Left kidney (tissue), 1 donor: ENCODE measurements at regions not wholly inside any gene's neighbourhood (a gene's known extent, or its start where the extent isn't known, plus 50 kb on each side); places are given as distances from the start of the nearest gene placed in this dataset.

Experiments
- DNase-seq: peaks from one replicate; pipeline ENCODE4 v3.0.0-alpha.2; 2013

DNA sequence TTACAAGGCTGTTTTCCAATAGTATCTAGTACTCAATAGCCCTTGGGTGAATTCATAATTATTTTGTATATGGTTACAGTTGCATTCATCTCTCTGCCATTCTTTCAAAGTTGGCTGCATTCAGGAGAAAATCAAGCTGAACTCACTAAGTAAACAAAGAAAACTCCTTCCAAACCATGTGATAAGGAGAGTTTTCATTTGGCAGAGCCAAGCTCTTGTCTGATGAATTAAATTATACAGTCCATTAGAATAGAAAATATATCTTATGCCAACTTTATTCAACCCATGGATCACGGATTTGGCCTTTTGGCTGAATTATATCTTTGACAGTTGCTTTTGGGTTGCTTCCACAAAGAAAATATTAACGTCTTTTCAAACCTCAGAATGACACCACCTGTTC, 272.3 kb upstream of the ROBO1 start:
- DNase-seq, result no peak

- DNase-seq, result no peak
These were observed 268.4 kb upstream of the ROBO1 start for GRCh38 chr3:80036176-80036575.

DNA sequence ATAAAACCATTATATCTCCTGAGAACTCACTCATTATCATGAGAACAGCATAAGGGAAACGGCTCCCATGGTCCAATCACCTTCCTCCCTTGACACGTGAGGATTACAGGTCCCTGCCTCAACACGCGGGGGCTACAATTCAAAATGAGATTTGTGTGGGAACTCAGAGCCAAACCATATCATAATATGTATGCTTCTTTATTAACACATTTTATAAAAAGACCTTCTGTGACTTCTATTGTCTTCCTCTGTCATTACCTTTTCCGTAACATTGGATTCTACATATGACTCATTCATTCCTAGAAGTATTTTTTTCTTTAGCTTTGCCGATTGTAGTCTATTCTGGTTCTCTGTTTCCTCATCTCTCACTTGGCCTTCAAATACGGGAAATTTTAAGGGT, 267.2 kb upstream of the ROBO1 start:
- DNase-seq, result no peak

- DNase-seq, result no peak
These were observed 255.2 kb upstream of the ROBO1 start for GRCh38 chr3:80023010-80023409.

GRCh38 chr3:80018375-80018774, 250.6 kb upstream of the ROBO1 start:
- DNase-seq, result no peak

GRCh38 chr3:80017369-80017768, 249.6 kb upstream of the ROBO1 start:
- DNase-seq, result no peak

GRCh38 chr3:80014576-80014975, 246.8 kb upstream of the ROBO1 start:
- DNase-seq, result no peak

- DNase-seq, result no peak
These were observed 242.3 kb upstream of the ROBO1 start for GRCh38 chr3:80010021-80010571.

GRCh38 chr3:80007522-80007921, 239.7 kb upstream of the ROBO1 start:
- no peak for DNase-seq

DNA sequence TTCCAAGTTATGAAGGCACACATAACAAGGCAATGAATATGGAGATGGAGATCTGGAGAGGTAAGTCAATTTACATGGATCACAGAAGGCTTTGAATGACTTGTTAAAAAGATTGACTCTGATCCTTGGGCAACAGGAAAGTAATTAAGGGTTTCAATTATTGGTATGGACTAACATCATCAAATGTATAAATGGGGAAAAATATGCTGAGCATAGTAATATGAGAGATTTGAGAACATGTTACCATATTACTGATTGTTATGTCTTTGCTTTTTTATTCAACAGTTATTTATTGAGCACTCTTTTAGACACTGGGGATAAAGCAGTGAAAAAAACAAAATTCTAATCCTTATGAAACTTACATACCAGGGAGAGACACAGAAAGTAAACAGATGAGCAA, 238.5 kb upstream of the ROBO1 start:
- DNase-seq, result no peak

GRCh38 chr3:80000022-80000421, 232.2 kb upstream of the ROBO1 start:
- DNase-seq, result no peak

- no peak for DNase-seq
These were observed 226.6 kb upstream of the ROBO1 start for GRCh38 chr3:79994397-79994796.

- no peak for DNase-seq
These were observed 218.5 kb upstream of the ROBO1 start for GRCh38 chr3:79986338-79986737.

GRCh38 chr3:79985816-79986215, 218.0 kb upstream of the ROBO1 start:
- DNase-seq, result no peak

DNA sequence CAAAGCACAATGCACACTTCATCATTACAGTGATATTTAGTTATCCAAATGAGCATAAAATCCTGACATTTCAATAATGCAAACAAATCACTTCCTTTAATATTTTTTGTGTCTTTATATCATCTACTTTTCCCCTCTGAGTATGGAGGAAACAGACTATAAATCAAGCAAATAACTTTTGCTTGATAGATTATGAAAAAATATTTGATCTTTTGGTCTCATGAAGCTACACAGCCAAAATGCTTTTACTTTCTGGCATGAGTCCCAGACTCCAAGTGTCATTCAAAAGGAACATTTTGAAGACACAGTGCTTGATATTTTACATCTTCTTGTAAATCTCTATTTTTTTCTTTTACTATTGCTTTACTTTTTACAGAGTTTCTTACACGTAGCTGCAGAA, 215.3 kb upstream of the ROBO1 start:
- peak; percentile 11 for DNase-seq

DNA sequence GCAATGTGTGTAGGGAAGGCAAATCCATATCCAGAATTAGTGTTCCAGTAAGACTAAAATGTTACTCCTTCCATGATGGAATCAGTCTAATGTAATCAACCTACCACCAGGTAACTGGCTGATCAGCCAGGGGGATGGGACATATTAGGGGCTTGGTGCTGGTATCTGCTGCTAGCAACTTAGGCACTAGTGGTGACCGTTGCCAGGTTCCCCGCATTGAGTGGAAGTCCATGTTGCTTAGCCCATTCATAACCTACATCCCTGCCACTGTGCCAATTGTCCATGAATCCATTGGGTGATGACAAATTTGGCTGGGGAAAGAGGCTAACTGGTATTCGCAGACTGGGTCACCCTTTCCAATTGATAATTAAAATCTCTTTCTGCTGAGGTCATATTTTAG, 212.2 kb upstream of the ROBO1 start:
- DNase-seq, result no peak

GRCh38 chr3:79976466-79976865, 208.7 kb upstream of the ROBO1 start:
- DNase-seq, result no peak

DNA sequence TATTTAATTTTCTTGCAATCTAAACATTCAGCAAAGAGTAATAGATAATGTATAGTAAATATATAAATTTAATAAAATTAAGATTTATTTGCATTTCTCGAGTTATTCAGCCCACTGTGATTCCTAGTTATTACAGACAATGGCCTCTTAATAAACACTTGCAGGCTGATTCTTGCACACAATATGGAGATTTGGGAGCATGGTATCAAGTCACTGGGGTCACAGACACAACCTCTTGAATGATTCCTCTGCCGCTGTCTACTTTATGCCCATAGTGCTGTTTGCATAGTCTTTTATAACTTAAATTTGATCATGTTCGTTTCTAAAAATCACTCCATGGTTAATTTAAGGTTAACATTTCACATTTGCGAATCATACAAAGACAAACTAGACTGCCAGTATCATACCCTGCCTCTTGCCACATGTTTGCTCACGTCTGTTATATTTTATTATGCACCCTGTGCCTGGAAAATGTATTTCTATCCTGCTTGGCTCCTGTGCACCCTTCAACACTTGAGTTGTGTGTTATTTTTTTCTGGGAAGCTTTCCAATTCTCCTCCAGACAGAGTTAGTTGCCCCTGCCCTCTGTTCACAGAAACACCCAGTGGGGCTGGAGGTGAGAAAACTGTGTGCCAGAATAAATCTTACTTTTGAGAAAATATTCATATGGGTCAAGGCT, 206.3 kb upstream of the ROBO1 start:
- DNase-seq, result no peak

GRCh38 chr3:79973482-79973881, 205.7 kb upstream of the ROBO1 start:
- DNase-seq, result no peak

GRCh38 chr3:79968418-79968817, 200.6 kb upstream of the ROBO1 start:
- no peak for DNase-seq

- DNase-seq, result no peak
These were observed 192.8 kb upstream of the ROBO1 start for GRCh38 chr3:79960594-79960993.

GRCh38 chr3:79957066-79957465, 189.3 kb upstream of the ROBO1 start:
- no peak for DNase-seq

DNA sequence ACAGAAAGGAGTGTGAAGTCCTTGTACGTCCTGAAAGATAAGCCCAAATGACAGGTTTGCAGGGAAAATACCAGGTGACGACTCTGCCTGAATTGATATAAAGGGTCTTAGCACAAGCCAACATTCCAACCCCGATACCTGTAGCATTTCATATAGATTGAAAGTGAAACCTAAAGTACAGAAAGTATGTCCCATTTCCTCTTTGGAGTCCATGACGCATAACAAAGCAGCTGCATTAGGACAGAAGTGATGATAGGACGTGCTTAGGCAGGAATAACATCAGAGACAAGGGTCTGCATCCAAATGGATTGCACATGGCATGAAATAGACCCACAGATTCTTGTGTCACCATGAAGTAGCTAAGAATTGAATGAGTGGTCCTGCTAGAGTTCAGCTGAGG, 187.0 kb upstream of the ROBO1 start:
- no peak for DNase-seq

DNA sequence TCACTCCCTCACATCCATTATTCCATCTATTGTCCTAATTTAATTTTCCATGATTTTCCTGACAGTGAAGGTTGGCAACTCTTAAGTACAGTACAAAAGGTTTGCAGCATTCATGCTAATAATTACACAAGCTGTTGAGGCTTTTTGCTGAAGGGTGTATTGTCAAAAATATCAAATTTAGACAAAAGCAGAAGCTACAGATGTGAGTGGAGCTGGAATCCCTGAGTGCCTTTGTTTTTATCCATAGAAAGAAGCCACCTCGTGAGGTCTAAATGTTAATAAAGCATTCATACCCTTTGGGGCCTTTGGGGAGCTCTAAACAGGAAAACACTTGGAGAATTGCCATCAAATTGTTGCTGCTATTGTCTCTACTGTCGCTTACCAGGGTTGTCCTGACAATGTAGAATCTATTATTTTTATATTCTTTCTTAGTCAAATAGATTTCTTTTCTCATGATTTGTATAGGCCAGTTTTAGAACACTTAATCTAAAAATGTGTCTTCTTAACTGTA, 185.8 kb upstream of the ROBO1 start:
- DNase-seq, result no peak
